Glutamatergic neuron (in vitro differentiated cells): ENCODE measurements at regions not wholly inside any gene's neighbourhood (a gene's known extent, or its start where the extent isn't known, plus 50 kb on each side); places are given as distances from the start of the nearest gene placed in this dataset.

Source experiments
- DNase-seq: peaks from one replicate; pipeline ENCODE4 v3.0.0; 2022
- H3K27ac Mint-ChIP-seq: one replicate; pipeline ENCODE4 v1.8.0; 2020; ENCODE audit warnings: mild to moderate bottlenecking, mixed read lengths, inconsistent platforms; ENCODE audit not compliant: unreplicated experiment
- H3K27me3 Mint-ChIP-seq: one replicate; pipeline ENCODE4 v1.8.0; 2020; ENCODE audit warnings: mild to moderate bottlenecking, moderate library complexity, mixed read lengths, inconsistent platforms; ENCODE audit not compliant: unreplicated experiment
- H3K36me3 Mint-ChIP-seq: one replicate; pipeline ENCODE4 v1.8.0; 2020; ENCODE audit warnings: mild to moderate bottlenecking, mixed read lengths, inconsistent platforms; ENCODE audit not compliant: unreplicated experiment
- H3K4me1 Mint-ChIP-seq: one replicate; pipeline ENCODE4 v1.8.0; 2020; ENCODE audit warnings: mild to moderate bottlenecking, low read depth, mixed read lengths, inconsistent platforms; ENCODE audit not compliant: unreplicated experiment
- H3K4me3 Mint-ChIP-seq: one replicate; pipeline ENCODE4 v1.8.0; 2020; ENCODE audit warnings: mild to moderate bottlenecking, mixed read lengths, inconsistent platforms; ENCODE audit not compliant: unreplicated experiment
- H3K9me3 Mint-ChIP-seq: one replicate; pipeline ENCODE4 v1.8.0; 2020; ENCODE audit warnings: mild to moderate bottlenecking, moderate library complexity, mixed read lengths, inconsistent platforms; ENCODE audit not compliant: unreplicated experiment
- CTCF ChIP-seq: fragments of 200-600 bp; sonication (generic); IDR thresholded peaks from one replicate; pipeline ENCODE4 v1.5.0; 2021; ENCODE audit not compliant: partially characterized antibody, unreplicated experiment

- Mint-ChIP-seq H3K4me1 (no peaks in the 10 kb centered on the region), H3K9me3 (no peaks in the 10 kb centered on the region), H3K27me3 (no peaks in the 10 kb centered on the region), H3K27ac (no peak overlapping the region), H3K4me3 (no peak overlapping the region), H3K36me3 (peaks cover 12% of the 10 kb centered on the region)
- DNase-seq, result no peak
- no peak for TF ChIP-seq CTCF
Observed at GRCh38 chr10:88179831-88180230, 316.4 kb downstream of the PTEN start.

GRCh38 chr10:88181902-88182600 lies 318.6 kb downstream of the PTEN start:
- Mint-ChIP-seq H3K9me3 (no peaks in the 10 kb centered on the region), H3K27ac (no peak overlapping the region), H3K36me3 (peaks cover 6% of the 10 kb centered on the region), H3K27me3 (no peaks in the 10 kb centered on the region), H3K4me1 (no peaks in the 10 kb centered on the region), H3K4me3 (no peak overlapping the region)
- TF ChIP-seq CTCF, result no peak
- DNase-seq, result no peak

GRCh38 chr10:88182601-88182930 lies 319.1 kb downstream of the PTEN start:
- Mint-ChIP-seq H3K9me3 (no peaks in the 10 kb centered on the region), H3K4me1 (no peaks in the 10 kb centered on the region), H3K4me3 (no peak overlapping the region), H3K27ac (no peak overlapping the region), H3K27me3 (no peaks in the 10 kb centered on the region), H3K36me3 (peaks cover under 1% of the 10 kb centered on the region)
- DNase-seq, result no peak
- TF ChIP-seq CTCF, result no peak

GRCh38 chr10:88184543-88185297 lies 321.3 kb downstream of the PTEN start:
- no peaks in the 10 kb centered on the region for H3K9me3 Mint-ChIP-seq
- H3K4me1 Mint-ChIP-seq, result no peaks in the 10 kb centered on the region
- no peak for DNase-seq
- H3K27me3 Mint-ChIP-seq, result no peaks in the 10 kb centered on the region
- H3K4me3 Mint-ChIP-seq, result no peak overlapping the region
- no peak for TF ChIP-seq CTCF
- H3K27ac Mint-ChIP-seq, result no peak overlapping the region
- H3K36me3 Mint-ChIP-seq, result no peaks in the 10 kb centered on the region

GRCh38 chr10:88185830-88186229 lies 322.4 kb downstream of the PTEN start:
- Mint-ChIP-seq H3K27me3 (no peaks in the 10 kb centered on the region), H3K9me3 (no peaks in the 10 kb centered on the region), H3K36me3 (no peaks in the 10 kb centered on the region), H3K4me1 (no peaks in the 10 kb centered on the region), H3K27ac (no peak overlapping the region), H3K4me3 (no peak overlapping the region)
- TF ChIP-seq CTCF, result no peak
- DNase-seq, result no peak
